ENCODE measurements at regions not wholly inside any gene's neighbourhood (a gene's known extent, or its start where the extent isn't known, plus 50 kb on each side); places are given as distances from the start of the nearest gene placed in this dataset.

DNA sequence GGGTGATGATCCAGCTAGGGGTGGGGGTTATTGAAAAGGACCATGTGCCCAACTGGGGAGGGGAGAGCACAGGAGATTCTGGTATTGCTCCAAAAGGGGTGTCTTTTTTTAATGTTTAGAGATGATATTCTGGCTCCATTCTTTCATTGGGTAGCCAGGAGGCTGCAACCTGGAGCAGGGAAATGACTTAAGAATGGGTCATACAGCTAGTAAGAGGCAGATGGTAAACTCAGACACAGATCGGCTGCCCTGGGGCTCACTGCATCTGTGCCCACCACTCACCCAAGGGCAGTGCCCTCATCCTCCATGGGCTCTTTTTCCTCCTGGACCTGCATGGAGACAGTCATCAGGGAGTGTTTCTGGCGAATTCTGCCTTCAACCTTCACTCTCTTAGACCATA lies 302.0 kb upstream of the PRDM1 start:
- TF ChIP-seq, protein P1, sequence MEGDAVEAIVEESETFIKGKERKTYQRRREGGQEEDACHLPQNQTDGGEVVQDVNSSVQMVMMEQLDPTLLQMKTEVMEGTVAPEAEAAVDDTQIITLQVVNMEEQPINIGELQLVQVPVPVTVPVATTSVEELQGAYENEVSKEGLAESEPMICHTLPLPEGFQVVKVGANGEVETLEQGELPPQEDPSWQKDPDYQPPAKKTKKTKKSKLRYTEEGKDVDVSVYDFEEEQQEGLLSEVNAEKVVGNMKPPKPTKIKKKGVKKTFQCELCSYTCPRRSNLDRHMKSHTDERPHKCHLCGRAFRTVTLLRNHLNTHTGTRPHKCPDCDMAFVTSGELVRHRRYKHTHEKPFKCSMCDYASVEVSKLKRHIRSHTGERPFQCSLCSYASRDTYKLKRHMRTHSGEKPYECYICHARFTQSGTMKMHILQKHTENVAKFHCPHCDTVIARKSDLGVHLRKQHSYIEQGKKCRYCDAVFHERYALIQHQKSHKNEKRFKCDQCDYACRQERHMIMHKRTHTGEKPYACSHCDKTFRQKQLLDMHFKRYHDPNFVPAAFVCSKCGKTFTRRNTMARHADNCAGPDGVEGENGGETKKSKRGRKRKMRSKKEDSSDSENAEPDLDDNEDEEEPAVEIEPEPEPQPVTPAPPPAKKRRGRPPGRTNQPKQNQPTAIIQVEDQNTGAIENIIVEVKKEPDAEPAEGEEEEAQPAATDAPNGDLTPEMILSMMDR (conservative IDR thresholded peaks at IDR 0.05; ENCODE audit: low read length) = no peak
- TF ChIP-seq EZH2phosphoT487 (IDR thresholded peaks at IDR 0.05; ENCODE audit: borderline replicate concordance, low read depth, low read length) = no peak

All from OCI-LY7 (cell line).